NT2/D1 (cell line): ENCODE measurements at regions not wholly inside any gene's neighbourhood (a gene's known extent, or its start where the extent isn't known, plus 50 kb on each side); places are given as distances from the start of the nearest gene placed in this dataset.

Experiments
- DNase-seq: peaks from one replicate; pipeline ENCODE4 v3.0.0-alpha.2; 2011; ENCODE audit warnings: low read depth, low spot score
- H3K27me3 ChIP-seq: 2 replicates; pipeline ENCODE4 v1.6.0; 2011; ENCODE audit warnings: mild to moderate bottlenecking; ENCODE audit not compliant: insufficient read length, insufficient read depth
- H3K36me3 ChIP-seq: 2 replicates; pipeline ENCODE4 v1.6.1; 2011; ENCODE audit warnings: mild to moderate bottlenecking, low read length, mixed read lengths; ENCODE audit not compliant: insufficient read depth, insufficient read length
- H3K4me1 ChIP-seq: 2 replicates; pipeline ENCODE4 v1.5.1; 2011; ENCODE audit not compliant: insufficient read depth, insufficient read length
- H3K4me3 ChIP-seq: 2 replicates; pipeline ENCODE4 v1.5.1; 2011; ENCODE audit warnings: low read depth; ENCODE audit not compliant: insufficient read length
- H3K9ac ChIP-seq: 2 replicates; pipeline ENCODE4 v1.6.0; 2011; ENCODE audit warnings: low read depth; ENCODE audit not compliant: insufficient read length
- H3K9me3 ChIP-seq: 2 replicates; pipeline ENCODE4 v1.5.1; 2011; ENCODE audit warnings: mild to moderate bottlenecking, low read length; ENCODE audit not compliant: insufficient read depth
- SUZ12 ChIP-seq: IDR thresholded peaks from 2 replicates; pipeline ENCODE4 v1.6.1; 2011; ENCODE audit not compliant: insufficient read length, insufficient read depth; ENCODE audit errors: extremely low read depth
- YY1 ChIP-seq: IDR thresholded peaks from 2 replicates; pipeline ENCODE4 v1.6.1; 2011; ENCODE audit not compliant: insufficient read length, insufficient read depth
- ZNF274 ChIP-seq: IDR thresholded peaks from 2 replicates; pipeline ENCODE4 v1.6.1; 2011; ENCODE audit warnings: mild to moderate bottlenecking, low read depth, low read length

DNA sequence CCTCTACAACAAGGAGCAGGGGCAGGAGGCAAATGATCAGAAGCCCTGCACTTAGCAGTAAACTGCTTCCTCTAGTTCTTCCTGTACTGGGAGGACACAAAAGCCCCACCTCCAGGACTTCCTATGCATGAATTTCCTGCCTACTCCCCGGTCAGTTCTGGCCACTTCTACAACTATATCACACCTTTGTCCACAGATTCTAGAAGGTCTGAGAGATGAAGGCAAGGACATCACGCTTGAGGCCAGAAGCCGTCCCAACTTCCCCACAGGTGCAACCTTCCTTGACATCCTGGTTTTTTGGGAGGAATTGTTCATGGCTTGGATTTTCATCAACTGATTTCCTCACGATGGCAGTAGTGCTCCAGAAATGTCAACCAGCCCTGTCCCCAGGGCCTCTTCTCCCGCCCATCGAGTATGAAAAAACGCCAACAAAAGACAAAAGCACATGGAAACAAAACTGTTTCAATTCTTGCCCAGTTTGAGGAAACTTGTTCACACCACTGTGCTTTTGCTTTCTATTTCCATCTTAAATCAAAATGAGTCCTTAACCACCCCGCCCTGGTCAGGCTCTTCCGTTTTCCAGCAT is 206.5 kb upstream of the STK26 start:
- Histone ChIP-seq H3K4me3 (no peak overlapping the region), H3K9ac (no peak overlapping the region), H3K9me3 (no peaks in the 10 kb centered on the region), H3K27me3 (no peaks in the 10 kb centered on the region), H3K36me3 (peaks cover 18% of the 10 kb centered on the region), H3K4me1 (no peaks in the 10 kb centered on the region)
- no peak for TF ChIP-seq SUZ12
- TF ChIP-seq YY1, result no peak
- no peak for TF ChIP-seq ZNF274
- DNase-seq, result no peak

DNA sequence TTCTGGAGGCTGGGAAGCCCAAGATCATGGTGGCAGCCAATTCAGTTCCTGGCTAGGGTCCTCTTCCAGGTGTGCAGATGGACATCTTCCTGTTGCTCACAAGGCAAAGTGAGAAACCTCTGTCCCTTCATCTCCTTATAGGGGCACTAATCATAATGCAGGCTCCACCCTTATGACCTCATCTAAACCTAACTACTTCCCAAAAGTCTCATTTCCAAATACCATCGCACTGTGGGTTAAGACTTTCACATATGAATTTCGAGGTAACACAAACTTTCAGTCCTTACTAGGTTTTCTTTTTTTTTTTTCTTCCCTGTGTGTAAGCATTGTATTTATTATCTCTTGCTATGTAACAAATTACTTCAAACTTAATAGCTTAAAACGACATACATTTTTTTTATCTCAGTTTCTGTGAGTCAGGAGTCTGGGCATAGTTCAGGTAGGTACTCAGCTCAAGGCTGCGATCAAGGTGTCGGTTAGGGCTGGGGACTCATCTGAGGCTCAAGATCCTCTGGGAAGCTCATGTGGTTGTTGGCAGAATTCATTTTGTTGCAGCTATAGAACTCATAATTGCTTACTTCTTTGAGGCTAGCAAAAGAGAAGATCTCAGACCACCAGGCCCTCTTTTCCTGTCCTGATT is 204.7 kb upstream of the STK26 start:
- H3K4me3 ChIP-seq, result no peak overlapping the region
- TF ChIP-seq YY1, result no peak
- TF ChIP-seq SUZ12, result no peak
- no peak for TF ChIP-seq ZNF274
- H3K27me3 ChIP-seq, result no peaks in the 10 kb centered on the region
- no peak overlapping the region for H3K9ac ChIP-seq
- no peaks in the 10 kb centered on the region for H3K4me1 ChIP-seq
- DNase-seq, result no peak
- H3K9me3 ChIP-seq, result no peaks in the 10 kb centered on the region
- peaks cover 24% of the 10 kb centered on the region for H3K36me3 ChIP-seq

DNA sequence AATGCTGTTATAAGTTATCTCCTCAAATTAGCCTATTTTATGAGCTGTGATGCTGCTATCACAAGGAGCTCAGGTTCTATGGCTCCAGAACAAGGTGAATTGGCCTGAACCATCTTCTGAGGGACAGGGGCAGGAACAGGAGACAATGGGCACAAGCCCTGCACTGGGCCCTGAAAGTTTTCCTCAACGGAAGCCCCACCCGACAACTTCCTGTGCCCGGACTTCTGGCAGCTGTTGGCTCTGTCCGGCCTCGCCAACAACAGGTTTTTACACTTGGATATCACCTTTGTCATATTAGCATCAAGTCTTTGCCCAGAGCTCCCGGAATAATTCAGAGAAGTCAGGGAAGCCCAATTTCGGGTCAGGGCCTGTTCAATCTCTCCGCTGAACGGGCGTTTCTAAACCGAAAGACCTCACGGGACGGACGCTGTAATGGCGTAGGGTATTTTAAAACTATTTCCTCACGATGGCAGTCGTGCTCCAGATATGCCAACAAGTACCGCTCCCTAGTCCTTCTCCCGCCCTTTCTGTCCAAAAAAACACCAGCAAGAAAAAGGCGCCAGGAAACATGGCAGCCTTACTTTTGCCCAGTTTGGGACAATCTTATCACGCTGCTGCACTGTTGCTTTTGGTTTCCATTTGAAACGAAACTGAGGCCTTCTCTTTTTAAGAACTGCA is 201.0 kb upstream of the STK26 start:
- TF ChIP-seq YY1 (no peak), SUZ12 (no peak), ZNF274 (no peak)
- Histone ChIP-seq H3K9me3 (no peaks in the 10 kb centered on the region), H3K27me3 (no peaks in the 10 kb centered on the region), H3K36me3 (peaks cover 32% of the 10 kb centered on the region), H3K4me3 (no peak overlapping the region), H3K9ac (no peak overlapping the region), H3K4me1 (no peaks in the 10 kb centered on the region)
- DNase-seq, result no peak

DNA sequence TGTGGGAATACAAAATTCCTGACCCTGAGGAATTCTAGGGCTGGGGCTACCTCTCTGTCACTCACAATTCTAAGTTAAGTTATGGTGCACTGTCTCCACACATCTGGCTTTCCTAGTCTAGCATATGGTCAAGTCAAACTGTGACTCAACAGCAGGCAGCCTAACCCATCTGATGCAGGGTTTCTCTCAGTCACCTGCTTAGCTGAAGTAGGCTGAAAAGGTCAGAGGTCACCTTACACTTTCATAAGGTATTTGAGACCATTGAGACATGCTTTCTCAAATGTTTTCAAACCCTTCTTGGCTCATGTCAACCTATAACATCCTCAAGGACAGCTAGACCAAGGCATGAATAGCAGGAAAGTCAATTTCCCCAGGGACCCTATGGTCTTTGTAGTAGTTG is 196.5 kb upstream of the STK26 start:
- peaks cover 29% of the 10 kb centered on the region for H3K36me3 ChIP-seq
- H3K4me3 ChIP-seq, result no peak overlapping the region
- no peaks in the 10 kb centered on the region for H3K9me3 ChIP-seq
- no peaks in the 10 kb centered on the region for H3K27me3 ChIP-seq
- TF ChIP-seq SUZ12 (no peak), ZNF274 (no peak), YY1 (no peak)
- H3K9ac ChIP-seq, result no peak overlapping the region
- H3K4me1 ChIP-seq, result no peaks in the 10 kb centered on the region
- no peak for DNase-seq

DNA sequence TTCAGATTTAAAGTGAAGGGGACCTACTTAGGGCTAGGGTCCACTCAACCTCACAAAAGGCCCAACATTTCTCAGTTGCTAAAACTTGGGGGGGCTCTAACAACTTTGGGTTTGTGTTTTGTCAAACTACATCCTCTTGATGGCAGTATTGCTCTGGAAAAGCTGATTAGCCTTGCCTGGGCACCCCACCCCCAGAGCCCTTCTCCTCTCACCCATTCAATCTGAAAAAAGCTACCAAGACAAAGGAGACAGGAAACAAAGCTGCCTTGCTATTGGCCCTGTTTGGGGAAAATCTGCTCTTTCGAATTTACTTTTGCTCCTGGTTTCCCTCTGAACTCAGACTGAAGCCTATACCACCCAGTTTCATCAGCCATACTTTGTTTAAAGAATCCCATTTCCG is 195.2 kb upstream of the STK26 start:
- Histone ChIP-seq H3K9ac (no peak overlapping the region), H3K4me1 (no peaks in the 10 kb centered on the region), H3K4me3 (no peak overlapping the region), H3K9me3 (no peaks in the 10 kb centered on the region), H3K36me3 (peaks cover 23% of the 10 kb centered on the region), H3K27me3 (no peaks in the 10 kb centered on the region)
- no peak for DNase-seq
- TF ChIP-seq SUZ12, result no peak
- TF ChIP-seq YY1, result no peak
- no peak for TF ChIP-seq ZNF274

DNA sequence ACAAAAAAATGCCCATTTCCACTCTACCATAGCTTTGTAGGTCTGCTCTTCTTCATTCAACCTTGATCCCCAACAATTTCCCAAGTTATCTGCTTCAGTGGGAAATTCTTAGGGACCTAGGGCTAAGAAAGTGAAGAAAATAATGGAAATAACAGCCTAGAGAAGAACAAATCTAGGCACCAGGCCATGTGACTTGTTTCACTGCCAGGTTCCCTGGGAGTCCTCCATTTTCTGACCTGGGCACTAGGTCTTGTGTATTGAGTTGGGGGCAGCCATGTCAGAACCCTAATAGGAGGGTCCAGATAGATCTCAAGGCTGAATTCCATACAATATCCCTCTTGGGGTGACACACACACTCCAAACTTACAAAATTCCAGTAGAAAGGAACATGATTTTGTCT is 194.6 kb upstream of the STK26 start:
- no peak for DNase-seq
- no peak for TF ChIP-seq YY1
- TF ChIP-seq SUZ12, result no peak
- TF ChIP-seq ZNF274, result no peak
- Histone ChIP-seq H3K4me1 (no peaks in the 10 kb centered on the region), H3K9me3 (no peaks in the 10 kb centered on the region), H3K9ac (peak overlapping the region; percentile 21), H3K36me3 (peaks cover 23% of the 10 kb centered on the region), H3K27me3 (no peaks in the 10 kb centered on the region), H3K4me3 (peak overlapping the region; percentile 63)

DNA sequence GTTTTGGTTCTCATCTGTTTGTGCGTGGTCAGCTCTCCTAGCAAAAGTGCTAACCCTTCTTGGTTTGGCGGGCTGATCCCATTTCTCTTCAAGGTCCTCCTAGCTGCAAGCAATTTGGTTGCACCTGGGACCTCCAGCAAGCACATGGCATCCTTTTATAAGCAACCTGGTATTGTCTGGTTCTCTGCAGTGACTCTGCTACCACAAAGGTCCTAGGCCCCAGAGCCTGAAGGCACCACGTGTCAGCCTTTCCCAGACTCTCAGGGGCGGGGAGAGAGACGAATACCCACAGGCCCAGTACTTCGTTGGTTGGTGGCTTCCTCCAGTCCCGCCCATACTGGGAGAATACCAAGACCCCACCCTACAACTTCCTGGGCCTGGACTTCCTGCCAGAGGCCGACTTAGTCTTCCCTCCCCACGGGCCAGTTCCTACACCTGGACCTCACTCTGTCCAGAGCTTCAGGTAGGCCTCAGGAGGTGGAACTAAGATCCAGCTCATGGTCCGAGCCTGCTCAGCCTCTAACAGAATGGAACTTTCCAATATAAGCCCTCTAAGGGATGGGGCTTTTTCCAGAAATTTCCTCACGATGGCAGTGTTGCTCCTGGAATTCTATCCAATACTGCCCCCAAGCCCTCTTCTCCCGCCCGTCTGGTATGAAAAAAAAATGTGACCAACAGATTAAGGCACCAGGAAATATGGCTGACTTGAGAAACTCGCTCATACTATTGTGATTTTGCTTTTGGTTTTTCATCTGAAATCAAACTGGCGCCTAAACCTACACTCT is 192.5 kb upstream of the STK26 start:
- H3K4me1 ChIP-seq, result no peaks in the 10 kb centered on the region
- TF ChIP-seq ZNF274 (no peak), SUZ12 (no peak), YY1 (no peak)
- H3K9me3 ChIP-seq, result no peaks in the 10 kb centered on the region
- H3K4me3 ChIP-seq, result peak overlapping the region; percentile 63
- peak overlapping the region; percentile 58 for H3K9ac ChIP-seq
- H3K36me3 ChIP-seq, result peaks cover 20% of the 10 kb centered on the region
- H3K27me3 ChIP-seq, result no peaks in the 10 kb centered on the region
- peak; percentile 71 for DNase-seq
